GM18867 (cell line): ENCODE measurements at regions not wholly inside any gene's neighbourhood (a gene's known extent, or its start where the extent isn't known, plus 50 kb on each side); places are given as distances from the start of the nearest gene placed in this dataset.
A peak's percentile ranks its signal among the peaks of the same experiment; 100 is the strongest.
"Not testable (repeated sequence)": the region's sequence is repeated elsewhere in the genome, so short reads cannot be mapped to it uniquely, and the experiment has no call there.

Experiments used
- ATAC-seq: cut with Tn5 transposase; IDR thresholded peaks from one replicate; pipeline ENCODE4 v1.9.1; 2021; ENCODE audit warnings: mild to moderate bottlenecking, moderate library complexity; ENCODE audit not compliant: unreplicated experiment

- ATAC-seq, result no peak
Measured at GRCh38 chr9:89949111-89949510, 344.3 kb downstream of the GADD45G start.

DNA sequence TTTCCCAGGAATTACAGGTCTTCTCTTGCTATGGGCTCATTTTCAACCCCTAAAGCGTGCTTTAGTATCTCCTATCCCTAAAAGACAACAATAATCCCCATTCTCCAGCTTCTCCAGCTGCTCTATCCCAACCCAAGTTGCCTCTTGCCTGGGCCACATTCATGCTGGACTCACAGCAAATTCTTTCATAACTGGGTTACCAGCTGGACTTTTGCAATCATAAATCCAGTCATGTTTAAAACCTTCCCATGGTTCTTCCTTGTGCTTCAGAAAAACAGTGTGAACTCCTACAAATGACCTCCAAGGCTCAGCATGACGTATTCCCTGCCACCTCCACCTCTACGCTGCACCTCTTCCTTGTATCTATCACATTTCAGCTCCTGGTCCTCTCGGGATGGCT, 346.9 kb downstream of the GADD45G start:
- no peak for ATAC-seq

- ATAC-seq, result no peak
Measured at GRCh38 chr9:89952401-89952800, 347.6 kb downstream of the GADD45G start.

- ATAC-seq, result not testable (repeated sequence)
Measured at GRCh38 chr9:89953263-89953662, 348.5 kb downstream of the GADD45G start.

- ATAC-seq, result no peak
Measured at GRCh38 chr9:89953824-89954615, 349.2 kb downstream of the GADD45G start.

DNA sequence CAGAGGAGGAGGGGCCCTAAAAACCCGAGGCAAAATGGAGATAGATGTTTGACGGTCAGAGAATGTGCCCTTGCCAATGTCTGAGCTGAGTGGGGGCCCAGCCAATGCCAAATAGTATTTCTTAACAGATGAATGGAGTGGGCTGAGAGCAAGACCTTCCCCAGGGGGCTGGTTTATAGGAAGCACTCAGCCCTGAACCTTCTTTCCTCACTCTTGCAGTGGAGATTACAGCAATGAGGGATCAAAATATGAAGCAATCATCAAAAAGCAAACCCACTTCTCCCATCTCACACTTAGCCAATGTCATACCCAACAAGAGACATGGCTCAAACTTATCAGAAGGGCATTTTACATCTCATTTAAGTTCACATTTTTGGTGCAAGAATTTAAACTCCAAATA, 350.3 kb downstream of the GADD45G start:
- ATAC-seq, result no peak

- ATAC-seq, result no peak
Measured at GRCh38 chr9:89955626-89956025, 350.8 kb downstream of the GADD45G start.

GRCh38 chr9:89956331-89956730, 351.5 kb downstream of the GADD45G start:
- ATAC-seq, result no peak

GRCh38 chr9:89956907-89957306, 352.1 kb downstream of the GADD45G start:
- ATAC-seq, result no peak

DNA sequence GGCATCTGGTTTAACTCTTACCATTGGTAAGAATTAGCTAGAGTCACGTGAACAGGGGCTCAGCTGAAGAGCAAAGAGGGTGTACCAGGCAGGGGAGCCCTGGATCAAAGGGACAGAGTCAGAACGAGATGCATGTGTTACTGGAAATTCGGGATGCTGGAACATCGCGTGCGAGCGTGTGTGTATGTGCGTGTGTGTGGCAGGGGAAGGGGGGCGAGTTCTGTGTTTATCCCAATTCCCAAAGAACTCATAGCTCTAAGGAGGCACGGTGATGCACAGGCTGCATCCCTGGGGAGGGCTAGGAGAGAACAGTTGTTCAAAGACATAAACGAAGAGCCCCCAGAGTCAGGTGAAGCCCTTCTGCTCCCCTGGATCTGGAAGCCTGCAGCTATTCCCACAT, 353.3 kb downstream of the GADD45G start:
- no peak for ATAC-seq

- ATAC-seq, result no peak
Measured at GRCh38 chr9:89961616-89962341, 357.0 kb downstream of the GADD45G start.

DNA sequence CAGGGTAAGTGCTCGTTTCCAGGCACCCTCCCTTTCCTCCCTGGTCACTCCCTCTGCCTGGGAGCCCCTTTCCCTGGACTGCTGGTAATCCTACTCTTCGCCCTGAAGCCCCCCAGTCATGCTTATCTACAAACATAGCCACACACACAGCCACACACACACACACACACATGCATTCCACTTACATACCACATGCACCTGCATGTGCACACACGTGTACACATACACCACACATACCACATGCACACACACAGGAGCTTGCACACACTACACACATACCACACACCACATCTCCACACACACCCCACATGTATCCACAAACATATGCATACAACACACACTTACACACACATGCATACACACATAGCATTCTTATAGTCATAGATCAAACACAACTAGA, 358.5 kb downstream of the GADD45G start:
- no peak for ATAC-seq

DNA sequence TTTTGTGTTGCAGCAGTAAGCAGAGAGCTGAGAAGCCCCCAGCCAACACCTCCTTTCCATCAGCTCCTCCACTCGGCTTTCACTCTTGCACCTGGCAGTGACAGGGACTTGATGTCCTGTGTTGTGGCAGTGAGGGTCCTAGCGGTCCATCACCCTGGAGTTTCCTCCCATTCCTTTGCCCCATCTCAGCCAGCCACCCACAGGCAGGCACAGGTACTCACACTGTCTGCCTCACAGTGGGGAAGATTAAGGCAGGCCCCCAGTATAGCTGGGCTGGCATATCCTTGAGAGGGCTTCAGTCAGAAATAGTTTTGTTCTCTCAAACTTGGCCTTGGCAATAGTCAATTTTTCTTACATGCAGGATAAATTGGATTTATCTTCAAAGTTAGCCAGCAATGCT, 362.7 kb downstream of the GADD45G start:
- ATAC-seq, result no peak

- peak; percentile 52 for ATAC-seq
Measured at GRCh38 chr9:89969156-89969675, 364.4 kb downstream of the GADD45G start.

DNA sequence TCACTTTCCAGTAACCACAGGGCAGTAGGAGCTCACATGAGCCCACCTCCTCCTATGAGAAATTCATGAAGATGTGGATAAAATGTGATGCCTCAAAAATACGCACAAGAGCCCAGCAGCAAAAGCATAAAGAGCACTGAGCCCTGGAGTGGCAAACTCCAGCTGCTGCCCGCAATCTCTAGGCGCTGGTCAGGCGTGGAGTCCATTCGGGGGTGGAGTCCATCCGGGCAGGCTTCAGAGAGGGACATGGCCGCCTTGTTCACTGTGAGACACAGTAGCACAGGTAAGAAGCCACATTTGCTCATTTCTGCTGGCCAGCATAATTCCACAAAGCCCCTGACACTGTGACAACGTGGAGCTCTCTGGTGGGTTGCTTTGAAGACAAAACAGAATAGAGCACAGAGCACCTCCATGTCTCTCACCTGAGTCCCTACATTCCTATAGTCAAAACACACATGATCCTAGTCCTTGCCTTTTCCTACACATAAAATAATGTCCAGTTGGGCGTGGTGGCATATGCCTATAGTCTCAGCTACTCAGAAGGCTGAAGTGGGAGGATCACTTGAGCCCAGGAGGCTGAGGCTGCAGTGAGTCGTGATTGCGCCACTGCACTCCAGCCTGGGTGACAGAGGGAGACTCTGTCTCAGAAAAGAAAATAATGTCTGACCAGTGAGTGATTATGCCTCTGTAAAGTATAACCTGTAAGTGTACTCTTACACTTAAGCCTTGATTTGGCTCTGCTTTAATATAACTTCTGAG, 365.2 kb downstream of the GADD45G start:
- no peak for ATAC-seq

DNA sequence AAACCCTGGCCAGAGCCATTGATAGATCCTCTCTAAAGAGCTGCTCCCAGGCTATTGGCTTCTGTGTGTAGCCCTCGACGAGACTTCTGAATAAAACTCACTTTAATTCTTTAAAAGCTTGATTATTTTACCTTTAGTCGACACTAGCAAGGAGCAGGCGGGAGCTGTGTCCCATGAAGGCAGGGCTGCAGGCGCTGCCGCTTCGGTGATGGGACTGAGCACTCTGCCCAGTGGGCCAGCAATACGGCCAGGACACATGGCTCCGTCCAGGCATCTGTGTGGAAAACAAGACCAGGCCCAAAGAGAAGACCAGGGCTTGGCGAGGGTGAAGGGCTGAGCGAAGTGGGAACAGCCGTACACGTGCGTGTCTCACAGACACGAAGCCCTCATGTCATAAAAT, 365.9 kb downstream of the GADD45G start:
- ATAC-seq, result no peak

- no peak for ATAC-seq
Measured at GRCh38 chr9:89972535-89972934, 367.7 kb downstream of the GADD45G start.

DNA sequence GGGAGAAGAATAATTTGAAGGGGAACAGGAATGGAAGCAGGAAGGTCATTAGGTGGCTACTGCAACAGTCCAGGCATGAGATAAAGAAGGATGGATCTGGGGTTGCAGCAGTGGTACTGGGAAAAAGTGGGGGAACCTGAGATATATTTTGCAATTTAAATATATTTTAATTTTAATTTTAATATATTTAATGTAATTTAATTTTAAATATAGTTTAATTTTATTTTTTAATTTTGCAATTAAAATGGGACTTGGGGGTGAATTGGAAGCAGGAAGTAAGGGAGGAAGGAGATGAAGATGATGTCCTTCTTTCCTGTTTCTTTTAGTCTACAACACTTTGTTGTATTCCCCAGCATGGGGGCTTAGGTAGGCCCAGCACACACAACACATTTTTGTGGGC, 369.8 kb downstream of the GADD45G start:
- ATAC-seq, result no peak

DNA sequence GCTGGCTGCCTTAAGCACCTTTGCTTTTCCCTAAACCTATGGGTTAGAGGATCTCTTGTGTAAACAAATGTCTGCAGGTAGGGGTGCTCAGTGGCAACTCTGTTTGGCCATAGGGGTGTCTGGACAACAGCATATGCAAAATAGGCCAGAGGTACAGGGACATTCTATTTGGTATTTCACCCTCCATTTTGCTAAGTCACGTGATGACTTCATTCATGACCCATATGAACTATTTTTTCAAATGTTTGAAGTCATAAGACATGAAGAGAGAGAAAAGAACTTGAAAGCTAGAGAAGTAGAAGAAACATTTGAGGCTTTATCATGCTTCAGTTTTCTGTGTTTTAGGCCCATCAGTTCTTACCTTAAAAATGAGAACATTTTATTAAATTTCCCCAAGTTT, 370.2 kb downstream of the GADD45G start:
- no peak for ATAC-seq

GRCh38 chr9:89975630-89976029, 370.8 kb downstream of the GADD45G start:
- ATAC-seq, result no peak

- ATAC-seq, result no peak
Measured at GRCh38 chr9:89978185-89978584, 373.4 kb downstream of the GADD45G start.
